Adrenal gland (tissue), 9 donors: ENCODE measurements at regions not wholly inside any gene's neighbourhood (a gene's known extent, or its start where the extent isn't known, plus 50 kb on each side); places are given as distances from the start of the nearest gene placed in this dataset.

Source experiments
- DNase-seq, 7 donors: peaks; one replicate each; pipeline ENCODE4 v3.0.0-alpha.2; 2019 to 2020
- H3K27ac ChIP-seq, 5 donors: fragments of 200-600 bp; sonication (generic) in 4 of 5; 1 replicate in 3 of 5; 2 replicates in 2 of 5; pipeline versions ENCODE4 v1.5.1 to v1.8.0; 2016 to 2020; ENCODE audit warnings: mild to moderate bottlenecking in 1 of 5
- H3K27me3 ChIP-seq: fragments of 200-600 bp; 2 replicates; pipeline ENCODE4 v1.8.0; 2021
- H3K36me3 ChIP-seq, 2 donors: fragments of 200-600 bp; replicated peaks in 1 of 2; 1 replicate in 1 of 2; 2 replicates in 1 of 2; pipeline versions ENCODE4 v1.5.1 to v1.8.0; 2018 to 2022
- H3K4me1 ChIP-seq, 2 donors: fragments of 200-600 bp; replicated peaks in 1 of 2; 1 replicate in 1 of 2; 2 replicates in 1 of 2; pipeline versions ENCODE4 v1.5.1 to v1.8.0; 2018 to 2021
- H3K4me3 ChIP-seq, 4 donors: fragments of 200-600 bp; sonication (generic) in 3 of 4; one replicate each; pipeline ENCODE4 v1.5.1; 2016 to 2018
- H3K9me3 ChIP-seq, 3 donors: fragments of 200-600 bp; sonication (generic) in 1 of 3; replicated peaks in 1 of 3; 1 replicate in 2 of 3; 2 replicates in 1 of 3; pipeline versions ENCODE4 v1.5.1 to v1.8.0; 2016 to 2021
- CTCF ChIP-seq, 6 experiments: fragments of 450-650 bp in 4 of 6; fragments of 200-600 bp in 2 of 6; sonication (generic) in 1 of 6; IDR thresholded peaks; 1 replicate in 5 of 6; 2 replicates in 1 of 6; pipeline versions ENCODE4 v1.5.1 to v1.8.0; 2016 to 2021; ENCODE audit warnings: antibody characterized with exemption in 6 of 6, mild to moderate bottlenecking in 2 of 6, moderate library complexity in 1 of 6
- POLR2A ChIP-seq, 2 donors: fragments of 450-650 bp; IDR thresholded peaks; one replicate each; pipeline ENCODE4 v1.6.1; 2017; ENCODE audit warnings: antibody characterized with exemption in 2 of 2, mild to moderate bottlenecking in 2 of 2, moderate library complexity in 1 of 2
- WGBS, 4 donors: extraction: QIAGEN DNeasy Blood & Tissue Kit in 2 of 4; methylation state at CpG; one replicate each; pipeline versions ENCODE4 v1.1.5 to v1.1.7; 2013 to 2017; 5-methylcytosine and 5-hydroxymethylcytosine counted together
- intact Hi-C, 2 donors: fragments of 100-400 bp; cut with DNase I; formaldehyde crosslinking; loops; one replicate each; pipeline versions ENCODE4 v1.14.1 to v1.15.0; 2022 to 2023
- donor health status: healthy with polysubstance abuse.
- donor health status: Bipolar disorder and iron deficiency.
- donor health status: DM: yes; HTN: yes; CAD: no.
- donor health status: DM: no; HTN: no; CAD: no.
- donor health status: DM: no; HTN: no; CAD: no.

GRCh38 chr2:189297446-189297845 lies 117.9 kb upstream of the COL5A2 start:
- Histone ChIP-seq H3K4me3 (no peak overlapping the region), H3K27me3 (no peaks in the 10 kb centered on the region), H3K9me3 (no peaks in the 10 kb centered on the region), H3K27ac (no peak overlapping the region), H3K4me1 (no peaks in the 10 kb centered on the region), H3K36me3 (no peaks in the 10 kb centered on the region)
- intact Hi-C loops = no loop called here
- TF ChIP-seq POLR2A (IDR thresholded peaks at IDR 0.05) (no peak), CTCF (IDR thresholded peaks at IDR 0.05) (no peak)
- DNase-seq = no peak

GRCh38 chr2:189298038-189298437 lies 118.5 kb upstream of the COL5A2 start:
- H3K27ac ChIP-seq = no peak overlapping the region
- TF ChIP-seq CTCF (IDR thresholded peaks at IDR 0.05) (no peak), POLR2A (IDR thresholded peaks at IDR 0.05) (no peak)
- no peaks in the 10 kb centered on the region for H3K4me1 ChIP-seq
- no peak overlapping the region for H3K4me3 ChIP-seq
- intact Hi-C loops = no loop called here
- no peaks in the 10 kb centered on the region for H3K27me3 ChIP-seq
- DNase-seq = no peak
- WGBS, 4 donors = 37 to 88% (median 52%) methylated on average over 1 of the region's 1 CpG
- H3K9me3 ChIP-seq = no peaks in the 10 kb centered on the region
- no peaks in the 10 kb centered on the region for H3K36me3 ChIP-seq

- H3K27ac ChIP-seq = no peak overlapping the region
- DNase-seq = no peak
- H3K4me3 ChIP-seq = no peak overlapping the region
- H3K4me1 ChIP-seq = no peaks in the 10 kb centered on the region
- intact Hi-C loops = no loop called here
- no peaks in the 10 kb centered on the region for H3K27me3 ChIP-seq
- H3K36me3 ChIP-seq = no peaks in the 10 kb centered on the region
- no peak for TF ChIP-seq CTCF (IDR thresholded peaks at IDR 0.05)
- no peak for TF ChIP-seq POLR2A (IDR thresholded peaks at IDR 0.05)
- WGBS, 4 donors = 76 to 100% (median 84%) methylated on average over 1 of the region's 1 CpG
- H3K9me3 ChIP-seq = no peaks in the 10 kb centered on the region
These were observed 118.9 kb upstream of the COL5A2 start for GRCh38 chr2:189298481-189298880.

DNA sequence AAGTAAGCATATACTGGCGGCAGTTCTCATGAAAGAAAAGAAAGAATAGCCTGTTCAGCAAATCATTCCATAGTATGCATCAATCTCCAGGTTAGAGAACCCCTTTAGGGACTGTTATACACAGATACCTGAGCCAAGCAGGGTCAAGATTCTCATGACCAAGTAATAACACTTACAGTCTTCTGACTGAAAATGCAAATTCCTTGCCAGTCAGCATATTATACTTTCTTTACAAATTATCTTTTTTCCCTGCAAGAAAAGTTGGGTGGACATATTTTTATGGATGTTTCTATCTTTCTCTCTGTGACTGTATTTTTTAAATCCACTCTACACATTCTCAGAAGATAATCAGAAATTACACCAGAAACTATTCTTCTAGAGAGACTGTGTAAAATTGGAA lies 120.4 kb upstream of the COL5A2 start:
- no peaks in the 10 kb centered on the region for H3K9me3 ChIP-seq
- TF ChIP-seq POLR2A (IDR thresholded peaks at IDR 0.05) (no peak), CTCF (IDR thresholded peaks at IDR 0.05) (no peak)
- no peaks in the 10 kb centered on the region for H3K27me3 ChIP-seq
- no peaks in the 10 kb centered on the region for H3K36me3 ChIP-seq
- no peaks in the 10 kb centered on the region for H3K4me1 ChIP-seq
- H3K4me3 ChIP-seq = no peak overlapping the region
- 59 to 81% (median 71%) methylated on average over 1 of the region's 1 CpG for WGBS, 4 donors
- H3K27ac ChIP-seq = no peak overlapping the region
- intact Hi-C loops = no loop called here
- no peak for DNase-seq
